Stimulated activated naive CD8-positive, alpha-beta T cell treated with anti-CD3 and anti-CD28 coated beads, Interleukin-15, Interleukin-2, amounts not matched to agents 100 U/mL and 50 U/mL, for 24 hours (primary cell): ENCODE measurements at regions not wholly inside any gene's neighbourhood (a gene's known extent, or its start where the extent isn't known, plus 50 kb on each side); places are given as distances from the start of the nearest gene placed in this dataset.

ENCODE experiments used
- ATAC-seq: fragments of 150-1000 bp; cut with Tn5 transposase; one replicate; pipeline ENCODE4 v1.10.0; 2021
- DNase-seq: peaks from one replicate; pipeline ENCODE4 v3.0.0; 2021

DNA sequence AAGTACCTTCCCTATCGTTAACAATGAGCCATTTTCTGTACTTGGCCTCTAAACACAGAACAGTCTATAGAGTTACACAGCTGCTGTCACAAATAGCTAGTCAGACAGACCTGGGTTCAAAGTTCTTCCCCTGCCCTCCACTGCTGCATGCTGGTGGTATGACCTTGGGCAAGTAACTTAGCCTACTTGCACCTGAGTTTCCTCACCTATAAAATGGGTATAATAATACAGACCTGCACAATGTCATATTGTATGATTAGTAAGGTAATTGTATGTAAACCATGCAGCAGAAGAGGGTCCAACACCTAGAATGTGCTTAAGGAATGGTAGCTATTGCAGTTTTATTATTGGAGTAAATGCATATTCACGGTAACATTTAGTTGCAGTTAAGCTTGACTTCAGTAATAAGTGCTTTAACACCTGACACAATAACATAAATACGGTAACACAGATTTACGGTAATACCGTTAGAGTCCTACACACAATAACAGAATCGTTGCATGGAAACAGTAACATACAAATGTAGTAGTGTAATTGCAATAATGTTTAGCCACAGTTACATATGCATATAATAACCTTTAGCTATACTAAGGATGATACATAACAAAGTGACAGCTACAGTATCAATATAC lies 193.3 kb upstream of the CSF3R start:
- ATAC-seq (no peak), DNase-seq (no peak)

- DNase-seq (no peak), ATAC-seq (no peak)
Measured at GRCh38 chr1:36675106-36675505, 192.4 kb upstream of the CSF3R start.

DNA sequence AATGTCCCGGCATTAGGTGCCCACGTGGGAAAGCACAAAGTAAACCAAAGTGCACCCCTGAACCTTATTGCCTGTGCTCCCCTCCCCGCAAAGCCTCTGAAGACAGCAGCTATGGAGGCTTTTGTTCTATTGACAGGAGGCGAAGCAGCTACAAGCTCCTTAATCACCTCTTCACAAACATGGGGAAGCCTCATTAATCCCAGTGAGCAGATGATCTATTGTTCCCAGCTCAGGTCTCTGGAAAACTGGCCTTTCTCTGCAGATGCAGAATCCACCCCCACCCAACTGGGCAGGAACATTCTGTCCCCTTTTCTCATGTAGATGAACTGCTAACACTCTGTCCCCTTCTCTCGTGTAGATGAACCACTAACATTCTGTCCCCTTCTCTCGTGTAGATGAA lies 190.5 kb upstream of the CSF3R start:
- no peak for ATAC-seq
- no peak for DNase-seq

DNA sequence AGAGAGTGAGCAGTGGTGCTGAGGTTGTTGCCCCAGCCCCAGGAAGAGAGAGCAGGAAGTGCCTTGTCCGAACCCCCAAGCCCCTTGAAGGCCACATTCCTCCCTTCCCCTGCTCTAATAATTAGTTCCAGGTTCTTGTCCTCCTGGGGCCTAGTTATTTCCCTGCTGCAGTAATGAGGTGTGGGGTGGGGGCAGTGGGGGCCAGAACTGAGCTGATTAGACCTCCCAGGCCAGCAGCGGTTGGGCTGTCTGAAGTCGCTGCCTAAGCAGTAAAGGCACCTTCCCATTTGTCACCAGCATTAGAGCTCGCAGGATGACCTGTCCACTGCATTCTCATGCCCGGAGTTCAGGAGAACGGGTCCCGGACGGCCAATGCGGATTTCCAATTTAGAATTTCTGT lies 186.5 kb upstream of the CSF3R start:
- ATAC-seq (no peak), DNase-seq (no peak)

DNA sequence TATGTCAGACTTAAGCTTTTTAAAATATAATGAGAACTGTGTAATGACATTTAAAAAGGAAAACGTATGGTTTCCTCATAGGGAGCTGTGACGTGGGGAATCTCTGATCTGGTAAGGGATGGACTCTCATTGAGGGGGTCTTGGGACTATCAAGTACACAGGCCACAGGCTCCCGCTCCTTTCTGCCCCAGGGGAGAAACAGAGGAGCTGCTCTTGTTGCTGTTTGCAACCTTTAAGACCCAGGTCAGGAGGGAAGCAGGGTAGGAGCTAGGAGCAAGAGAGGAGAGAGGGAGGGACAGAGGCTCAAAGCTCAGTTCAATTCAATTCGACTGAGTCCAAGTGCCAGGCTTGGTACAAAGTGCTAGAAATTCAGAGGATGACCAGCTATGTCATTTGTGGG lies 185.1 kb upstream of the CSF3R start:
- ATAC-seq, result no peak

GRCh38 chr1:36667256-36667655 lies 184.5 kb upstream of the CSF3R start:
- DNase-seq, result no peak

More for the DNA sequence above, 185.1 kb upstream of the CSF3R start:
- no peak for DNase-seq

DNA sequence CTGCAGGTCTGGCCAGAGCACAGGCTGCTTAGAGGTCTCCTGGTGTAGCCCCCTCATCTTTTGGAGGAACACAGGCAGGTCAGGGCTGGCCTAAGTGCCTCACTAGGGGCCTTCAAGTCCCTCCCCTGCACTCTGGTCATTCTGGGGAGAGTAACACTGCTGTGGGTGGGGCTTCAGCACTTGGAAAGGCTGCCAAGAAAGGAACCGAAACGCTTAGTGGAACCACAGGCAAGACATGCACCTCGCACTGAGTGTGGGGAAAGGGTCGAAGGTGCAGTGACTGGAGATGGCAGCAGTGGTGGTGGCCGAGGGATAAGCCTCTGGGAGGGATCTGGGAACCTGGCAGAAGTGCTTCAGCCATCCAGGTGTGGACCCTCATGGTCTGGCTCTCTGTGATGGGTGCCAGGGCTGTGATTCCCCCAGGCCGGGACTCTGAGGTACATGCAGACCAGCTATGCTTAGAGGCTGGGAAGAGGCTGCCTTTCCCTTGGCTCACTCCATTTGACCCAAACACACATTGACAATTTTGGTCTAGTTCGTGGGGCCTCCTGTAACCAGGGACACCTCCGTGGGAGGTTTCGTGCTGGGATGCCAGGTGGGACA lies 182.9 kb upstream of the CSF3R start:
- ATAC-seq (no peak), DNase-seq (no peak)

More at GRCh38 chr1:36667256-36667655, 184.5 kb upstream of the CSF3R start:
- ATAC-seq, result no peak

DNA sequence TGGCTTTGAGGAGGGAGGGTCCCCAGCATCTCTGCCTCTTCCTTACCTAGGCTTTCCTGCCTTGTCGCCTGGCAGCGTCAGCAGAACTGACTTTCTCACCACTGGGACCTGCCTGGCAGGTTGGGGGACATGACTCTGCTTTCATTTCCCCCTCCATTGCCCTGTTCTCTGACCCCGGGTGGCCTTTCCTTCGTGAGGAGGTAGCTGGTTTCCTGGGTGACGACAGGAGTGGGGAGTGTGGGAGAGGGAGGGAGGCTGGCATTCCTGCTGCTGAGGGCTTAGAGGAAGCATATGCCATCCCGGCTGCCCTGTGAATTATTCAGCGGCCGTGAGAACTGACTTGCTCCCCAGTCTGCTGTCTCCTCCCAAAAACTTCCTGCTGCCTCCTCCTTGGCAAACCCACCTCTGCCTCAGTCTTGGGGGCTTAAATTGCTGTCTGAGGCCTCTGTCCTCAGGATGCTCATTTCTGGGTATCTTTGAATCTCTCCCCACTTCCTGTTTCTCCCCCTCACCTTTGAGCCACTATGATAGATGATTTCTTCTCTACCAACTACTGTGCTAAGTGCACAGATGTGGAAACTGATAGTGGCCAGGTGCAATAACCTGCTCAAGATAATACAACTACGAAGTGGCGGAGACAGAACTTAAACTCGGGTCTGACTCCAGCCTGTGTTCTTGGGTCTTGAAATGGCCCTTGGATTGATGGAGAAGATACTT lies 182.0 kb upstream of the CSF3R start:
- ATAC-seq, result no peak
- no peak for DNase-seq

- DNase-seq (no peak), ATAC-seq (no peak)
Measured at GRCh38 chr1:36663772-36664430, 181.2 kb upstream of the CSF3R start.

GRCh38 chr1:36658838-36659237 lies 176.1 kb upstream of the CSF3R start:
- DNase-seq (no peak), ATAC-seq (no peak)

- ATAC-seq (no peak), DNase-seq (no peak)
Measured at GRCh38 chr1:36657826-36658225, 175.1 kb upstream of the CSF3R start.

- ATAC-seq (no peak), DNase-seq (no peak)
Measured at GRCh38 chr1:36656838-36657237, 174.1 kb upstream of the CSF3R start.

GRCh38 chr1:36656271-36656670 lies 173.6 kb upstream of the CSF3R start:
- no peak for ATAC-seq

DNA sequence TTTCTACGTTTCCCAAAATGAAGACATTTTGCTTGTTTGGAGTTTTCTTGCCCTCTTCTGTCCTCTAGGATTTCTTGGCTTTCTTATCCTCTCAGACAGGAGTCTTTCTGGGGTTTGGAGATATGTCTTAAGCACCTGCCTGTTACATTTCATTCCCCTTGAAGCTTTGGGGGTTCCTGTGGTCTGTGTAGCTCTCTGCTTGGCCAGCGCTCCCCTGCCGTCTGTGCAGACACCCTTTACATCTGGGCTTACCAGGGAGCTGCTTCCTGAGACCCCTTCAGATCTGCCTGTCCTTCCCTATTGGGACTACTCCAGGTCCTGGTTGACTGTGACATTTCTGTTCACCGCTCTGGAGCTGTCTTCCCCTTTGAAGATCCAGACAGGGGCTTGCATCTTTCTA lies 171.9 kb upstream of the CSF3R start:
- no peak for ATAC-seq

More at GRCh38 chr1:36656271-36656670, 173.6 kb upstream of the CSF3R start:
- DNase-seq, result no peak

DNA sequence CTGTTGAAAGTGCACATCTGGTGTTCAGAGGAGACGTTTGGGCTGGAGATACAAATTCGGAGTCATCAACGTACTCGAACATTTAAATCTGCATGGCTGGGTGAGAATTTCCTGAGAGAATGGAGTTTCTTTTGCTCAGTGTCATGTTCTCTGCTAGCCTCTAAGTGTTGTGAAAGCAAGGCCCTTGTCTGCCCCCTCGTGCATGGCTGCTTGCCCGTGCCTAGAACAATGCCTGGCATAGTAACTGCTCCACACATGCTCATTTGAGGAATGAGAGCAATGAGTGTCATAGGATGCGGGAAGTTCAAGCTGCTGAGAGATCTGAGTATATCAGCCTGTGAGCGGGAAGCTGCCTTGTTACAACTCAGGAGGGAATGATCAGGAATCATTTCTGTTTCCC lies 171.1 kb upstream of the CSF3R start:
- ATAC-seq (no peak), DNase-seq (no peak)

More for the DNA sequence above, 171.9 kb upstream of the CSF3R start:
- DNase-seq, result no peak

DNA sequence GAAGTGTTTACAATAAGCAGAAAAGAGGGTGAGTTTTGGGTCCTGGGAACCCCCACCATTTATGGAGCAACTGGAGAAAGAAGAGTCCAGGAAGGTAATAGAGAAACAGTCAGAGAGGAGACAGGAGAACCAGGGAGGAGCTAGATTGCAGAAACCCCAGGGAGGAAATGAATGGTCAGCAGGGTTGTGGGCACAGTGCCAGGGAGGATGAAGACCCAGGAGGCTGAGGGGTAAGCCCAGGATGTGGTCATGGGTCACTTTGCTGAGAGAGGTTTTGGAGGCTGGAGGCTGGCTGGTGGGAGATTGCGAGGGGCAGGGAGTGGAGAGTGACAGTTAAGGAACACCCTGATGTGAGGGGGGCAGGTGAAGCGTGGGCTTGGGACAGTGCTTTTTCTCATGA lies 169.9 kb upstream of the CSF3R start:
- DNase-seq, result no peak
- ATAC-seq, result no peak

GRCh38 chr1:36652011-36652410 lies 169.3 kb upstream of the CSF3R start:
- ATAC-seq, result no peak
- DNase-seq, result no peak

DNA sequence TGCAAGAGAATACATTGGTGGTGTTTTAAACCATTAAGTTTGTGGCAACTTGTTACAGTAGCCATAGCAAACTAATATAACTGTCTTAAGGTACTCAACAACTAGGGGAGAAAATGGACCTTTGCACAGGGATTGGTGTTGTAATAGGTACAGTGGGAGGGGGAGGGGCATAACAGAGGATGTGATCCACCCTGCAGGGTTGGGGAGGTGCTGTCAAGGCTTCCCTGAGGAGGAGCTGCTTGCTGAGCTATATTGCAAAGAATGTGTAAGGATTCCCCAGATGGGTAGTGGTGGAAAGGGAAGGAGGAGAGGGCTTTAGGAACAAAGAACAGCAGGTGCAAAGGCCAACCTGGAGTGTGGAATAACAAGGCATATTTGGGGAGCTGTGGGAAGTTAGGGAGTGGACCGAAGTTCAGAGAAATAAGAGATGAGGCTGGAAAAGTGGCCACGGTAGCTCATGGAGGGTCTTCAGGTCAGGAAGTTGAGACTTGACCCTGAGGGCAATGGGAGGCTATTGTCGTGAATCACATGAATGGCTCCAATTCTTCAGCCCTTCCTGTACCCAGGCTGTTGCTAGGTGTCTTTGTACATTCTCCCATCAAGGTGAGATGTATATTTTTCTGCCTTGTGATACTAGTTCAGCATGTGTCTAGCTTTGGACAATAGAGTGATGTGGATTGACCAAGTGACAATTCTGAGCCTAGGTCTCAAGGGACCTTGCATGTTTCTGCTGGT lies 168.6 kb upstream of the CSF3R start:
- DNase-seq (no peak), ATAC-seq (no peak)

GRCh38 chr1:36650200-36651065 lies 167.7 kb upstream of the CSF3R start:
- DNase-seq, result peak; percentile 74
- ATAC-seq, result peak; percentile 65

GRCh38 chr1:36645867-36646266 lies 163.2 kb upstream of the CSF3R start:
- no peak for DNase-seq
- ATAC-seq, result no peak

- DNase-seq (no peak), ATAC-seq (no peak)
Measured at GRCh38 chr1:36644556-36644955, 161.8 kb upstream of the CSF3R start.
